PC-3 (cell line): ENCODE measurements at regions not wholly inside any gene's neighbourhood (a gene's known extent, or its start where the extent isn't known, plus 50 kb on each side); places are given as distances from the start of the nearest gene placed in this dataset.

ENCODE experiments used
- CTCF ChIP-seq: fragments of 300-600 bp; sonication (generic); conservative IDR thresholded peaks from 2 replicates; pipeline ENCODE4 v1.5.1; 2017; ENCODE audit warnings: antibody characterized with exemption, low read depth, mild to moderate bottlenecking, low read length
- EZH2 ChIP-seq: fragments of 300-600 bp; sonication (generic); IDR thresholded peaks from one replicate; pipeline ENCODE4 v1.6.1; 2017; ENCODE audit warnings: antibody characterized with exemption, mild to moderate bottlenecking, low read length; ENCODE audit not compliant: unreplicated experiment
- EZH2phosphoT487 ChIP-seq: fragments of 300-600 bp; sonication (generic); IDR thresholded peaks from 2 replicates; pipeline ENCODE4 v1.6.1; 2018; ENCODE audit warnings: mild to moderate bottlenecking, antibody characterized with exemption, low read length, borderline replicate concordance

DNA sequence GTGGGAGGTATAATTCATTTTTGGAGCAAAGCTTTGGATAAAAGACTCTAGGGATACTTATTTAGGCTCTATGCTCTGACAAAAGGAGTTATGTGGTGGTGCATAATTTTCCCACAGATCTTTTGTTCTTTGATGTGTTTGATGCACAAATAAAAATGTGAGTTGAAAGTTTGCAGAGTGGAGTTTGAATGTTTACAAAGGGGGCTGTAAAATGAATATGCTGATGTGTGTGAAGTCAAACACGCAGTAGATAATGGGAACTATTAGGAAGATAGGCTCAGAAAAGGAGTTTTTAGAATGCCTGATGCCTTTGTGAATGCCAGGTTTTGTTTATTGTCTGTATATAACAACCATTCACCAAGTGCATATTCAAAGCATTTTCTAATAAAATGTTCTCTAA lies 545.0 kb upstream of the EPHA7 start:
- TF ChIP-seq CTCF (no peak), EZH2 (no peak), EZH2phosphoT487 (no peak)
